Dendritic cell treated with granulocyte-macrophage colony-stimulating factor and Interleukin-4, amounts not matched to agents 40 ng/mL and 50 ng/mL, for 4 days (primary cell): ENCODE measurements at regions not wholly inside any gene's neighbourhood (a gene's known extent, or its start where the extent isn't known, plus 50 kb on each side); places are given as distances from the start of the nearest gene placed in this dataset.

Experiments
- H3K27ac Mint-ChIP-seq: one replicate; pipeline ENCODE4 v1.8.0; 2022; ENCODE audit warnings: mild to moderate bottlenecking, mixed read lengths
- H3K27me3 Mint-ChIP-seq: one replicate; pipeline ENCODE4 v1.8.0; 2022; ENCODE audit warnings: mild to moderate bottlenecking, mixed read lengths
- H3K36me3 Mint-ChIP-seq: one replicate; pipeline ENCODE4 v1.8.0; 2022; ENCODE audit warnings: low read depth, mixed read lengths
- H3K4me1 Mint-ChIP-seq: one replicate; pipeline ENCODE4 v1.8.0; 2022; ENCODE audit warnings: low read depth, mixed read lengths
- H3K4me3 Mint-ChIP-seq: one replicate; pipeline ENCODE4 v1.8.0; 2022; ENCODE audit warnings: mild to moderate bottlenecking, moderate library complexity, mixed read lengths
- H3K9me3 Mint-ChIP-seq: one replicate; pipeline ENCODE4 v1.8.0; 2022; ENCODE audit warnings: mixed read lengths
- intact Hi-C: fragments of 100-400 bp; cut with micrococcal nuclease; formaldehyde crosslinking; loops from one replicate; pipeline ENCODE4 v1.15.0; 2022

GRCh38 chr21:38598413-38598812, 100.1 kb upstream of the ERG start:
- Mint-ChIP-seq H3K4me3 (no peak overlapping the region), H3K27me3 (peaks cover 2% of the 10 kb centered on the region), H3K4me1 (no peaks in the 10 kb centered on the region), H3K36me3 (no peaks in the 10 kb centered on the region), H3K9me3 (no peaks in the 10 kb centered on the region), H3K27ac (no peak overlapping the region)
- intact Hi-C loops: no loop called here

GRCh38 chr21:38599381-38599975, 101.2 kb upstream of the ERG start:
- Mint-ChIP-seq H3K4me1 (no peaks in the 10 kb centered on the region), H3K27me3 (peaks cover 2% of the 10 kb centered on the region), H3K36me3 (no peaks in the 10 kb centered on the region), H3K4me3 (no peak overlapping the region), H3K9me3 (no peaks in the 10 kb centered on the region), H3K27ac (no peak overlapping the region)
- intact Hi-C loops: no loop called here

- H3K4me1 Mint-ChIP-seq: no peaks in the 10 kb centered on the region
- intact Hi-C loops: no loop called here
- H3K4me3 Mint-ChIP-seq: no peak overlapping the region
- no peaks in the 10 kb centered on the region for H3K9me3 Mint-ChIP-seq
- H3K27me3 Mint-ChIP-seq: peaks cover 2% of the 10 kb centered on the region
- H3K36me3 Mint-ChIP-seq: no peaks in the 10 kb centered on the region
- H3K27ac Mint-ChIP-seq: no peak overlapping the region
Observed at GRCh38 chr21:38600106-38600505, 101.8 kb upstream of the ERG start.

DNA sequence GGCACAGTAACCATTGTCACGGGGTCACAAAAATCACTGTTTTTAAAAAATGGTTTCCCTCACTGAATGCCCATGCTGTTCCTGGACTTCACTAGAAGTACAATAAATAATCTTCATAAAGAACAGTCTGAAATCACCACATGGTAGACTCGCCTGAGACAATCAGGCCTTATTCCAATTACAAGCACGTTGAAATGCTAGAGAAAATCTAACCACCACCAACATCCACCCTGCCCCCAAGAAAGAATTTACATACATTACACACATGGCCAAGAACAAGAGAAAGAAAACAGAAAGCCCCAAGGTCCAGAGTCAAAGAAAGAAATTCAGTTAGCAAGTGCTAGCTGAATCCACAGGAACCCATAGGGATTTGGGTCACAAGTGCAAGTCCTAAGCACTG, 107.0 kb upstream of the ERG start:
- intact Hi-C loops: no loop called here
- H3K27ac Mint-ChIP-seq: no peak overlapping the region
- no peak overlapping the region for H3K4me3 Mint-ChIP-seq
- H3K36me3 Mint-ChIP-seq: no peaks in the 10 kb centered on the region
- no peaks in the 10 kb centered on the region for H3K9me3 Mint-ChIP-seq
- H3K4me1 Mint-ChIP-seq: peaks cover 13% of the 10 kb centered on the region
- no peaks in the 10 kb centered on the region for H3K27me3 Mint-ChIP-seq

- Mint-ChIP-seq H3K36me3 (no peaks in the 10 kb centered on the region), H3K27ac (no peak overlapping the region), H3K4me3 (no peak overlapping the region), H3K4me1 (peaks cover 28% of the 10 kb centered on the region), H3K9me3 (no peaks in the 10 kb centered on the region), H3K27me3 (peaks cover 3% of the 10 kb centered on the region)
- intact Hi-C loops: no loop called here
Observed at GRCh38 chr21:38609580-38609979, 111.3 kb upstream of the ERG start.

DNA sequence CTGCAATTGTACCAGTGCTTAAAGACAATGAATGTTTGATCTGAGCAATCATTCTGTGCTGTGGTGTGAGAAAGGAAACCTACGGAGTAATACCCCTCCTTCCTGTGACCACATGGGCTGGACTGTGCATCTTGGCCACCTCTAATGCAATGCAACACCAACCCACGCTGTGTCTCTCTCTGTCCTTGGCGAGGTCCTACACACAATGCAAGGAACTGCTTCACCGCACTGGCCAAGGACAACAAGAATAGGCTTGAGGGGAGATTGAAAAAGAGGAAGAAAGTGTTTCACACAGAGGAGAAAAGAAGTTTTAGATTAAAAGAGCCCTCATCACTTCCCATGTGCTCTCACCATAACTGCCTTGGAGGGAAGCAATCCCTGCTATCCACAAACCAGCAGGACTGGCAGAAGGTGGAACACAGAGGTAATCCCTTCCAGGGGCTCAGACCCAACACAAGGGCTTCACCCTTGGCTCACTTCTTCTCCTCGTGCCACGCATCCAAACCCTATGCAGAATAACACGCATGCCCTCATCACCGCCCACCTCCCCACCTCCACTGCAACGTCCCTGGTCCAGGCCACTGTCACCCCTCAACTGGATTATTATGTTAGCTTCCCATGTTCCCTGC, 112.5 kb upstream of the ERG start:
- no peak overlapping the region for H3K4me3 Mint-ChIP-seq
- H3K36me3 Mint-ChIP-seq: no peaks in the 10 kb centered on the region
- H3K4me1 Mint-ChIP-seq: peaks cover 28% of the 10 kb centered on the region
- intact Hi-C loops: no loop called here
- H3K27ac Mint-ChIP-seq: peak overlapping the region; percentile 42
- H3K27me3 Mint-ChIP-seq: peaks cover 3% of the 10 kb centered on the region
- peaks cover 3% of the 10 kb centered on the region for H3K9me3 Mint-ChIP-seq

- Mint-ChIP-seq H3K9me3 (peaks cover 8% of the 10 kb centered on the region), H3K4me1 (peaks cover 28% of the 10 kb centered on the region), H3K27me3 (peaks cover 3% of the 10 kb centered on the region), H3K36me3 (no peaks in the 10 kb centered on the region), H3K4me3 (no peak overlapping the region), H3K27ac (no peak overlapping the region)
- intact Hi-C loops: no loop called here
Observed at GRCh38 chr21:38611277-38611676, 113.0 kb upstream of the ERG start.

DNA sequence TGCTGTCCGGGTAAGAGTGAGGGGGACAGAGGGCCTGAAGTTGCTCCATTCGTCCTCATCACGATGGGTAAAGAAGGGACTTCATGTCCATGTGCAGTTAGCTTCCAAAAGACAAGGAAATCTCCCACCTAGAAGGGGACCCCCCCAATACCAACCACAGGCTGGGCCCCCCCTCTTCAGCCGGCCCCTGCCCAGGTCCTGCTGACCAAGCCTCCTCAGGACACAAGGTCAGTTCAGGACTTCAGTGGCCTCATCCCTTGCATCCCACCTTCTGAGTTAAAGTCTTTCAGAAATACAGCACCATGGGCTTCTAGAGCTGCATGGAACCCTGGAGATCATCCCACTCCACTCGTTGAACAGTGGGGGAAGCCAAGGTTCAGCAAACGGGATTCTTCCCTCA, 115.4 kb upstream of the ERG start:
- Mint-ChIP-seq H3K4me3 (no peak overlapping the region), H3K27me3 (peaks cover 3% of the 10 kb centered on the region), H3K9me3 (peaks cover 12% of the 10 kb centered on the region), H3K4me1 (peaks cover 28% of the 10 kb centered on the region), H3K27ac (no peak overlapping the region), H3K36me3 (no peaks in the 10 kb centered on the region)
- intact Hi-C loops: no loop called here

DNA sequence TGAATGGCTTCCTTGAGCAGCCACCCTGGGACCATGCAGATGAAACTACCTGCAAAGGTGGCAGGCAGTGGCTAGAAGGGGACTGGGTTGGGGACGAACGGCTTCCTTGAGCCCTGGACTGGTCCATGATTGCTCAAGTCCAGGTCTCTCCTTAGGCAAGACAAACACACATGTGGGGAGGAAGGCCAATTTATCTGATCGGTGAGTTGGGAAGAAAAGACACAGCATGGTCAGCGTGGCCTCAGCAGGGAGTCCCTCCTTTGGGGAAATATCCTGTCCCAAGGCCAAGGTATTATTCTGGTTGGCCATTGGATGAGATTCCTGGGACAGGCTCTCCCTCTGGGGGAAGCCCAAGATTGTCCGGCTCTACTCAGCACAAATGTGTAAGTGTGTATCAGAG, 116.3 kb upstream of the ERG start:
- intact Hi-C loops: no loop called here
- H3K4me1 Mint-ChIP-seq: peaks cover 20% of the 10 kb centered on the region
- H3K27me3 Mint-ChIP-seq: peaks cover 3% of the 10 kb centered on the region
- H3K4me3 Mint-ChIP-seq: no peak overlapping the region
- peaks cover 12% of the 10 kb centered on the region for H3K9me3 Mint-ChIP-seq
- H3K36me3 Mint-ChIP-seq: no peaks in the 10 kb centered on the region
- no peak overlapping the region for H3K27ac Mint-ChIP-seq

GRCh38 chr21:38619480-38619879, 121.2 kb upstream of the ERG start:
- intact Hi-C loops: no loop called here
- Mint-ChIP-seq H3K27ac (no peak overlapping the region), H3K9me3 (peaks cover 12% of the 10 kb centered on the region), H3K27me3 (no peaks in the 10 kb centered on the region), H3K36me3 (no peaks in the 10 kb centered on the region), H3K4me3 (no peak overlapping the region), H3K4me1 (no peaks in the 10 kb centered on the region)

GRCh38 chr21:38619992-38620479, 121.8 kb upstream of the ERG start:
- H3K36me3 Mint-ChIP-seq: no peaks in the 10 kb centered on the region
- no peak overlapping the region for H3K27ac Mint-ChIP-seq
- no peaks in the 10 kb centered on the region for H3K4me1 Mint-ChIP-seq
- no peaks in the 10 kb centered on the region for H3K27me3 Mint-ChIP-seq
- no peak overlapping the region for H3K4me3 Mint-ChIP-seq
- intact Hi-C loops: no loop called here
- peaks cover 12% of the 10 kb centered on the region for H3K9me3 Mint-ChIP-seq

GRCh38 chr21:38621132-38621531, 122.9 kb upstream of the ERG start:
- Mint-ChIP-seq H3K36me3 (no peaks in the 10 kb centered on the region), H3K4me3 (no peak overlapping the region), H3K4me1 (no peaks in the 10 kb centered on the region), H3K9me3 (peaks cover 5% of the 10 kb centered on the region), H3K27ac (no peak overlapping the region), H3K27me3 (no peaks in the 10 kb centered on the region)
- intact Hi-C loops: no loop called here

DNA sequence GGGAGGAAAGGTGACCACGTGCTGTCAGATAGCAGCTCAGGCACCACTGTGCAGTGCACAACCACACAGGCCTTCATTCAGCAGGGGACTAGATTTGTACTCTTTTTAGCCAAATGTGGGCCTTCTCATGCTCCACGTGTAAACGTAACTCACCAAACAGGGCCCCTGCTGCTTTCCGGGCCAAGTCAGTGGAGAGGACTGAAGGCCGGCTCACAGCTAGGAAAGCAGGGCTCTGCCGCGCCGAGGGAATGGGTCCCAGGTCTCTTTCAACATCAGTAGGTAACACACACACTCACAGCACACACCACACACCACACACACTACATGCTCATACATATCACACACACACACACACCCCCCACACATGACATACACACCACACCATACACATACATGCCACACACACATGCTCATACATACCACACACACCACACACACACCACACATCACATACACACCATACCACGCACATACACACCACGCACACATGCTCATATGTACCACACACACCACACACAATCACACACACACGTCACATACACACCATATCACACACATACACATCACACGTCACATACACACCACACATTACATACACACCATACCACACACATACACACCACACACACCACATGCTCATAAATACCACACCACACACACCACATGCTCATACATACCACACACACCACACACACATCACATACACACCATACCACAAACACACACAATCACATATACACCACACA, 124.0 kb upstream of the ERG start:
- no peaks in the 10 kb centered on the region for H3K27me3 Mint-ChIP-seq
- H3K27ac Mint-ChIP-seq: no peak overlapping the region
- intact Hi-C loops: no loop called here
- H3K4me3 Mint-ChIP-seq: no peak overlapping the region
- H3K9me3 Mint-ChIP-seq: no peaks in the 10 kb centered on the region
- no peaks in the 10 kb centered on the region for H3K4me1 Mint-ChIP-seq
- H3K36me3 Mint-ChIP-seq: no peaks in the 10 kb centered on the region

GRCh38 chr21:38622827-38623209, 124.5 kb upstream of the ERG start:
- Mint-ChIP-seq H3K27ac (no peak overlapping the region), H3K27me3 (no peaks in the 10 kb centered on the region), H3K36me3 (no peaks in the 10 kb centered on the region), H3K4me3 (no peak overlapping the region), H3K9me3 (no peaks in the 10 kb centered on the region), H3K4me1 (no peaks in the 10 kb centered on the region)
- intact Hi-C loops: no loop called here
